Stimulated activated CD4-positive, alpha-beta T cell treated with anti-CD3 and anti-CD28 coated beads, Interleukin-12 subunit alpha, Interleukin-12 subunit beta, amount 100 ng/mL, for 4 hours (primary cell): ENCODE measurements at regions not wholly inside any gene's neighbourhood (a gene's known extent, or its start where the extent isn't known, plus 50 kb on each side); places are given as distances from the start of the nearest gene placed in this dataset.
"Not testable (repeated sequence)": the region's sequence is repeated elsewhere in the genome, so short reads cannot be mapped to it uniquely, and the experiment has no call there.

Experiments
- DNase-seq: peaks from one replicate; pipeline ENCODE4 v3.0.0-alpha.2; 2020

GRCh38 chr1:234896477-234897389 lies 231.9 kb downstream of the TOMM20 start:
- no peak for DNase-seq

GRCh38 chr1:234893725-234894630 lies 234.7 kb downstream of the TOMM20 start:
- peak; percentile 16 for DNase-seq

- DNase-seq, result no peak
Observed at GRCh38 chr1:234893359-234893724, 235.3 kb downstream of the TOMM20 start.

- DNase-seq, result no peak
Observed at GRCh38 chr1:234892642-234893041, 236.0 kb downstream of the TOMM20 start.

GRCh38 chr1:234891427-234891826 lies 237.2 kb downstream of the TOMM20 start:
- DNase-seq, result no peak

GRCh38 chr1:234889643-234890042 lies 239.0 kb downstream of the TOMM20 start:
- no peak for DNase-seq

- DNase-seq, result not testable (repeated sequence)
Observed at GRCh38 chr1:234888247-234888646, 240.4 kb downstream of the TOMM20 start.

- DNase-seq, result no peak
Observed at GRCh38 chr1:234887016-234887900, 241.4 kb downstream of the TOMM20 start.

GRCh38 chr1:234886081-234886984 lies 242.3 kb downstream of the TOMM20 start:
- no peak for DNase-seq

GRCh38 chr1:234885601-234886000 lies 243.0 kb downstream of the TOMM20 start:
- no peak for DNase-seq

GRCh38 chr1:234884701-234885100 lies 243.9 kb downstream of the TOMM20 start:
- DNase-seq, result no peak

GRCh38 chr1:234884006-234884405 lies 244.6 kb downstream of the TOMM20 start:
- no peak for DNase-seq

- DNase-seq, result no peak
Observed at GRCh38 chr1:234882898-234883297, 245.7 kb downstream of the TOMM20 start.

GRCh38 chr1:234881893-234882771 lies 246.5 kb downstream of the TOMM20 start:
- DNase-seq, result no peak

GRCh38 chr1:234879147-234880080 lies 249.2 kb downstream of the TOMM20 start:
- no peak for DNase-seq

- no peak for DNase-seq
Observed at GRCh38 chr1:234878288-234878687, 250.3 kb downstream of the TOMM20 start.

GRCh38 chr1:234877761-234878160 lies 250.9 kb downstream of the TOMM20 start:
- DNase-seq, result no peak

GRCh38 chr1:234875953-234876855 lies 252.4 kb downstream of the TOMM20 start:
- DNase-seq, result no peak
